HG03575 (cell line): ENCODE measurements at regions not wholly inside any gene's neighbourhood (a gene's known extent, or its start where the extent isn't known, plus 50 kb on each side); places are given as distances from the start of the nearest gene placed in this dataset.

ENCODE experiments used
- ATAC-seq: cut with Tn5 transposase; IDR thresholded peaks from one replicate; pipeline ENCODE4 v1.9.1; 2021; ENCODE audit not compliant: unreplicated experiment, insufficient number of reproducible peaks, low FRiP score; ENCODE audit errors: extremely low read depth

DNA sequence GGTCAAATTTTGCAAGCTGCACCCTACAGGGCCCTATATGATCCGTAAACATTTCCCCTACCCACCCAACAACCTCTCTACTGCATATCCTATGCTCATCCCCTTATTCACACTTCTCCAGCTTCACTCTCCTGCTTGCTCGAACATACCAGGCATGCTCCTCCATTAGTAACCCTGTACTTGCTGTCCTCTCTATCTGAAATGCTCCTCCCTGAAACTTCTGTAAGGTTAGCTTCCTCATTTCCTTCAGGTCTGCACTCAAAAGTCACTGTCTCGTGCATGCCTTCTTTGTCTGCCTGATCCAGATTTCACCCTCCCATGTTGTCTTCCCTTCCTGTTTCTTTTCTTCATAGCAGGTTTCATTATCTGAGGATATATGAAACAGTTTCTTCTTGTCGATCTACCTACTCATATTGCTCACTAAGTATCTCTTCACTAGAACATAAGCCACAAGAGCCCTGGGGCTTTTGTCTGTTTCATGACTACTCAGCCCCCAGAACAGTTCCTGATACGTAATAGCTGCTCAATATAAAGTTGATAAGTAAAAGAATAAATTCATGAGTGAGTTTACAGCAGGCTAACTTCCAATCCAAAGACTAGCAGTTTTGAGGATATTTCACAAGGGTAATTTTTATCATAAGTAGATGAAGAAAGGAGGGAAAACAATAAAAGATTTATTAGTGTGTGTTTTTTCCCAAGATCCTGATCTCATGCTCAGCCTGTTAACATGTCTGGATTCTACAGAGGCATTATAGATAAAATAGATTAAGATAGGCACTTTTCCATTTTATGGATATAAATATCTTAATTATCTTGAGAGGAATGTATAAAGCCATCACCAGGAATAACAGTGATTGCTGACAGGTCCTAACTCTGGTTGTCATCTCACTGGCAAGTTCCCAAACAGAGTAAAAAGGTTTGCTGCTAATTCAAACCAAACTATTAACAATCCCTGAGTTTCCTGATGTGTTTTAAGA is 392.5 kb upstream of the ESRRG start:
- no peak for ATAC-seq

DNA sequence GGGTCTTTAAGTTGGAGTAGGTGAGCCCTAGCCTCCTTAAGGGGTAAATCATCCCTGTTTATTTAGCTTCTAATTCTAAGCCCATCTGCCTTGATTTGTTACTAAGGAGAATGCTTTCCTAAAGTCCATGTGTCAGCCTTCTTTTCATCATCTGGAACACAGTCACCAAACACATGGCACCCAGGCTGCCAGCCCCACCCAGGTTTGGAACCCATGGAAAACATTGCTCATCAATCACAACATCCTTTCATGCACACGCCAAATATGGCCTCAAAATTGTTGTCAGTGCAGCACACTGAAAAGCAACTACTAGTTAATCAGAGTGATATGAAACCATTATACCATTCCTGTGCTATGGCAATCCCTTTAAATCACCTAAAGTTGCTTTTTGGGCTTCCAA is 386.7 kb upstream of the ESRRG start:
- ATAC-seq: no peak

DNA sequence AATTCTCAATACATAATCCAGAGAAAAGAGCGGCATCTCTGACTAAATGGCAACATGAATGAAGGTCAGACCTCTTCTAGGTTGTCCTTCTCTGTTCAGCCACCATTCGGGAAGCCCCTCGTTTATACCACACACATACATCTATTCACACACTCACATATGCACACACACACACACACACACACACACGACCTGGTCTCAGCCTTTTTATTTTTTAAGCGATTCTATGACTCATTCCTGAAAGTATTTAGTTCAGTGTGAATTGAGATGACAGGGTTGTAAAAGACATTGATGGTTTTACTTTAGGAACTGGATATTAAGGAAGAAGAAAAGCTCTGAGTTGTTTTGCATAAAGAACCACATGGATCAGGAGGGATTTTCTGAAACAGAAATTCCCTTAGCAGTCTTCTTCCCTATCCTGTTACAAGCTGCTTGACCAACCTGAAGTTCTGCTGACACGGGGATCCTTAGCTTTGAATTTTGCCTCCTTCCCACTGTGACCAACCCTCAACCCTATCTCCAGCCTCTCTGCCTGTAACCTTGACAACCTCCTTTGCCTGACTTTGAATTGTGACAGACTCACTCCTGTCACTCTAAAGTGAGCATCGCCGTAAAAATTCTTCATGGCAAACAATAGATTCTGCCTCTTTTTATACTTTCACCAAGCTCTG is 383.1 kb upstream of the ESRRG start:
- ATAC-seq: no peak

DNA sequence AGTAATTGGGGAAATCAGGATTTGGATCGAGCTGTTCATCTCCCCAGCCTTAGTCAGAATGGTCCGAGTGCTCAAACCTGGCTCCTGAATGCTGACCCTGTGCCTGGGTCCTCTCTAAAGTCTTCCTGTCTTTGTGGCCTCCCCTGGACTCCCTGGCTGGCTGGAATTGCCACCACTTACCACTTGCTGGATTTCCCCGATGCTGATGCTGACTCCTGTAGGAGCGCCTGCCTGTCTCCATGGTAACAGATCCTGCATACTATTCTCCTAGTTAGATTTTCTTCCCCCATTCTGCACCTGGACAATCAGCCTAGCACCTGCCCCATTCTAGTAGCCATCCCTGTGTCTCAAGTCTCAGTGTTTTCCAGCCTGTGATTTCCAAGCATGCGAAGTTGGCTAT is 382.2 kb upstream of the ESRRG start:
- no peak for ATAC-seq

DNA sequence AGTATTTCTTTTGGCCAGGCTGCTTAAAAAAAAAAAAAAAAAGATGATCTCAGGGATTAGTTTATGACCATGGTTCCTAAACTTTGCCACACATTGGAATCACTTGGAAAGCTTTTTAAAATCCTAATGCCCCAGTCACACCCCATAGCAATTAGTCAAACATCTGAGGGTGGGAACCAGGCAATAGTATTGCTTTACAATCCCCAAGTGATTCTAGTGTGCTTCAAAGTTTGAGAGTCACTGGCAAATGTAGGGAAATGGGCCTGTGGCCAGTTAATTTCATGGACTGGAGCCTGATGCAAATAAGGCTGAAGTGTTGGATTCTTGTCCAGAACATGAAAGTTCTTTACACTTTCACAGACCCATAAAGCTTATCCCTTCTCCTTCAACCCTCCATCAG is 374.6 kb upstream of the ESRRG start:
- no peak for ATAC-seq

DNA sequence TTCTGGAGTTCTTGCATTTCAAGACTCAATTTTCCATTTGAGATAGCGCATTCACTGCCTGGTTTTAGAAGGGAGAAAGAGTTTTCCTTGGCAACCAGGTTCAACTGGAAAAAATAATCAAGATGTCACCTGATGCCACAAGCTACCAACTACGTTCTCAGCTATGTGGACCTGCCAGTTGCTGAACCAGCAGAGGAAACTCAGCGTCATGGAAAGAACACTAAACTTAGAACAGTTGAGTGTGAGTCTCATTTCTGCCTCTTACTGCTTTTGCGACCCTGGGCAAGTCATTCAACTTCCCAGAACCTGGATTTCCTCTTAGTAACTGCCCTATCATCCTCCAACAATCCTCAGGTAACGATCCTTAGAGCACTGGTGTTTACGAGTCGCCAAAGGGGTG is 373.0 kb upstream of the ESRRG start:
- ATAC-seq: no peak

DNA sequence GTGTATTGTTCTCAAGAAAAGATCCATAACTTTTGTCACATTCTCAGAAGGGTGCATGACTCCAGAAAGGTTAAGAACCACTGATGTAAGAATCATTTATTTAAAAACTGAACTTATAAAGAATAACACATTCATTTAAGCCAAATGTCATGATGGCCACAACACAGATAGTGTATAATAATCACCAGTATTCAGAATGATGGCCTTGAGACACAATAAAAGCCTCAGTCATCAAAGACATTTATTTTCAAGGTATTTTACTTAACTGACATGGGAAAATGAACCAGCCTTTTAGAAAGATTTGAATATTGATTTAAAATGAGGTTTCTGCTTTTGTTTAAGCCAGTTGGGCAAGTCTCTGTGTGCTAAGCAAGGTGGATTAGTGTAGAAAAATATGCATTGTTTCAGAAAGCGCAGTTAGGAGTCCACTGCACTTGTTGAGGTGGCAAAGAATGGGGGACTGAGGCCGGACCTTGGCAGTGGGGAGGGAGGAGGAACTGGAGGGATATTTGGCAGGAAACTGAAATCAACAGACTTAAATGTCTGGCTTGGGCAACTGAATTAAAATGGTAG is 371.9 kb upstream of the ESRRG start:
- no peak for ATAC-seq

DNA sequence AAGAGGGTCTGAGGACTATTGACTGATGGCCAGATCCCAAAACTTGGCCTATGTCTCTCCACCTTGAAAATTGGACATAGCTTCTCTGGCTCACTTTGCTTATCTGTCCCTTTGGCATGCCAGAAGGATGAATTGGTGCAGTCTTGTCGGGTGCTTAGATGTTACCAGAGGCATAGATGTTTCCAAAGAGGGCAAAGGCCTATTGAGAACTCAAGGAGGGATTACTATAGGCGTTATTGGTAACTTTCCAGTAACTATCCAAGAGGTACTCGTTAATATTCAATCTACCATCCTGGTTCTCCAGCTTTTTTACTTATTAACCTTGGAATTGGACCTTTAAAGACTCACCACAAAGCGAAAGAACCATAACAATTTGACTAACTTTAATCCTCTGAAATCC is 368.3 kb upstream of the ESRRG start:
- no peak for ATAC-seq

DNA sequence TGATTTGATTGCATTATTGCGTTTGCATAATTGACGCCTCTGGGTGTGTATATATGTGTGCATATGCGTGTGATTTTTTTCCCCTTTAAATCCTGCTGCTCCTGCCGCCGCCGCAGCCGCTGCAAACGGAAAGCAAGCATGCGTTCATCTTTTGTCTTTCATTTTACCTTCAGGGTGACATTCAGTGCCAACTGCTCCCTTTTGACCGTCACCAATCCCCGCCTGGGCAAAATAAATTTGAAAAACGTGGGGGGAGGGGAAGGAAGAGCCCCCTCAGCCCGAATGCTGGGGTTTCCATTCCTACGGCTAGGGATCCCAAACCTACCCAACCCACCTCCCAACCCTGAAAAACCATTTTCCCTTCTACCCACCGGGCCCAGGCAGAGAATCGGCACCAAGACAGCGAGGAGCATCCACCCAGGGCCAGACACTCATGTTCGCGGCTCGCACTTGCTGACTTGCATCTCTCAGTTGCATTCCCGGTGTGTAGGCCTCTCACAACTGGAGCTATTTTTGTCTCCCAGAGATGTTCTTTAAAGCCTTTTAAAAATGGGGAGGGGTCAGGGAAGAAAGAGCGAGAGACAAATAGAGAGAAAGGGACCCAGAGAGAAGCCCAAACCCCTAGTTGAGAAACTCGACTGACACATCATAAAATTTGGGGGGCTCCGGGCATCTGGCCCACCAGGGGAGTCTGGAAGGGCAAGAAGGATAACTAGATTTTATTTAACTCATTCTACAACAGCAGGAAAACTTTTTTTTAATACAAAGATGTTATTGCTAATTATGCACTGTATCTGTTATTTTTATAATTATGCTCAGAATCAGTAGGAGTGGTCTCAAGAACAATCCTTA is 367.1 kb upstream of the ESRRG start:
- no peak for ATAC-seq

DNA sequence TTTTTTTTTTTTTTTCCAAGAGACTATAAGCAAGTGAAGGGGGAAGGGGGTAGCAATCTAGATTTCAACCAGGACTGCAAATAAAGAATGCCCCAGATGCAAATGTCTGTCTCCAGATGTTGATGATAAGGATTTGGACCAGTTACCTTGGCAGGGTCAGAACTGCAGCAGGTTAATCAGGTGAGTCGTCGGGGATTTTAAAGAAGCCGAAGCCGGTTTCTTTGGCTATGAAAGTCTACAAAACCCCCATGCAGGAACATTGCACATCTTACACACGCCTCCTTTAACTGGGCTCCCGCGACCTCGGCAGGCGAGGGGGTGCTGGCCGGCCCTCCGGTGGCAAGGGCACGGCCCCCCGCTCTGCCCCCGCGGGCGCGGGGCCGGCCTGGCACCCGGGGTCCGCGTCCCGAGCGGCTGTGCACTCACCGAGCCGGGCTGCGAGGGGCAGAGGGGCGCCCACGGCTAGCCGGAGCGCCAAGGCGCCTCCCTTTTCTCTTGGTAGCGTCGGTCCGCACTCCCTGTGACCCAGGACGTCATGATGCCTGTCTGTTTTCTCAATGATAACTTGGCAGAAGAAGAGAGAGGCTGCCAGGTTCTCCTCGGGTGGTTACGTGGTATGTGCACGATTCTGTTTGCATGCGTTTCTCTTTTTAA is 366.3 kb upstream of the ESRRG start:
- ATAC-seq: no peak

DNA sequence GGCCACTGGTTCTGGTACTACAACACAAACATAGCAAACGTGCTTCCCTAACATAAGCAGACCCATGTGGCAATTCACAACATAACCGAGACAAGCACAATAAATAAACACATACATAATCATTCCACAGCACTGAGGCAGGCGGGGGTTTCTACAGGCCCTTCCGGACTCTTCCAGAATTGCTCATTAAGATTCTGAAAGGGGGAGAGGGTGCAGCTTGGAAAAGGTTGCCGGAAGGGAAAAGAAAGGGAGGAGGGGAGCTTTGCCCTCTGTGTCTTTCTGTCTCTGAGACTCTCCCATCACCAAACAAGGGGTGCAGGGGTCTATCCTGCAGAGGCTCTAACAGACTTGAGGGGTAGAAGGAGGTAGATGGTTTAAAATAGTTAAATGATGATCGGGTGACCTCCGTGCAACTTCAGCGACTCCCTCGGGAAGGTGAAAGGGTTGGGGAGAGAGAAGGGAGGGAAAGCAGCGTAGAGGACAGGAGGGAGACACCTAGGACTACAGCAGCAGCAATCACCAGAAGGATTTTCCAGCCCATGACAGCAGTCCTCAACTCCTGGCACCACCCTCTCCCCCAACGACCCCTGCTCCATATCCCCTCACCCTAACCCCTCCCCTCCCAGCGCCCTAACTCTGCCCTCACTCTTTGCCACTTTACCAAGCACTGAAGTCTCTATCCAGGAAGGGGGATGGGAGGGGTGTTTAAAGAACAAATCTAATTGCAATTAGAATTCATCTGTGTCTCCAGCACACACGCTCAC is 365.5 kb upstream of the ESRRG start:
- no peak for ATAC-seq

DNA sequence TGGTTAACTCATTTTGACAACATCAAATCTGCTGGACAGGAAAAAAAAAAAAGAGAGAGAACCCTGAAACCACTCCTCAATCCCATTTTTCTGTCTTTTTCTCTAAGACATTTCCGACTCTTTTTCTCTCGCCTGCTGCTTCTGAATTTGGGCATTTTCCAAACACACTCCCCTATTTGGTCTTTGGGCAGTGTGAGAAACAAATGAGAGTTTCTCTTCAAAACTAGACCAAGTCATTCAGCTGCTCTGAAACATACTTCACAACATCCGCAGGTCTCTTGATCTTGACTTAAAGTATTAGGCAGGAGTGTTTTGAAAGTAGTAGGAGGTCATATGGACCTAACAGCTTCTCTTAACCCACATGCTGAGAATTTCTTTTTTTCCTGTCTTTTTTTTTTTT is 364.8 kb upstream of the ESRRG start:
- no peak for ATAC-seq

DNA sequence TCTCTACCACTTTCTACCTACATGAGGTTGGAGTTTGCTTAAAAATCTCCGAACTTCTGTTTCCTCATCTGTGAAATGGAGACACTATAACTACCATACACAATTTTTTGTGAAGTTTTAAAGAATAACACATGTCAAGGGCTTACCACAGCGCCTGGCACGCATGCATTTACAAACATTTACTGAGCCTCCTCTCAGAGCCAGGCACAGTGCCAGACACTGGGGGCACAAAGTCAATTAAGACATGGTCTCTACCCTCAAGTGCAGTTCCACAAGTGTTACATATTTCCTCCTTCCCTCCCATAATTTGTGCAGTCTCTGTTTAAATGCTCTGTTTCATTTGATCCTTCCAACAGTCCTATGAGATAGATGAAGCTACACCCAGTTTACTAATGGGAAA is 356.4 kb upstream of the ESRRG start:
- no peak for ATAC-seq

DNA sequence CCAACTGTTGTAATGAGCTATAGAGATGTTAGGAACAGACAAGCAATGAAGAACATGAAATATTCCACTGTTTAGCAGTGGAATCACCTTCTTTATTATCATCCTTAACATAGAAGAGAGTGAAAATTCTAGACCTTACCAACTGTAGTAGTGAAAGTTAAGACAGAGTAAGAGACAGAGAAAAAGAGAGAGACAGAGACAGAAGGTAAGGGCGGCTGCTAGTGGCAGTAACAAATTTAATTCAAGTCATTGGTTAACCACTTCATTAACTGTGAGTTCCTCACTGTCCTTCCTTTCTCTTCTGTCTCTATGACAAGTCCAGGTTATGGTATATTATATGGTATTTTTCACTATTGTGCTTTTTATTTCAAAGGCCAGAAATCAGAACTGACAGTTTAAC is 355.7 kb upstream of the ESRRG start:
- ATAC-seq: no peak

DNA sequence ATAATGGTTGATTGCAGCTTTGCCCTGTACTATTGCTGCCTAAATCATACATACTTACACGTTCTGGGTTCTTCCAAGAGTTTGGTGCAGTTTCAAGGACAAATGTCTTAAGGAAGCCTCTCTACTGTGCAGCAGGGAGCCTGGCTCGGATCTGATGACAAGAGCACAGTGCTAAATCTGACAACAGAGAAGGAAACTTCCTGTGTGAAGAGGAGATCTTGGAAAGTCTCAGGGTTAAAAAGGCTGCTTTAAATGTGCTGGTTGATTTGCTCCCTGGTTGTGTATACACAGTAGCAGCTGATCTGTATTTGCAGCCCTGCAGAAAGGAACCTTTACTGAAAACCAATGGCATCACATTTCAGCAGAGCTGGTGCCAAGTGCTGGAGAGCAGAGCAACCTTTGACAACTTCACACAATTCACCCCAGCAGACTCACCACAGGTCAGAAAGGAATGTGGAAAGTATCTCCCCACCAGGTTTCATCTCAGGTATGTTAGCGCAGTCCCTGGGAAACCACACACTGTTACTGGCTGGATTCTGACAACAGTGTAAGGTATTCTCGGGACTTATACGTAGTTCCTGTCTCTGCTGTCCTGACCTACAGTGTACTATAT is 355.0 kb upstream of the ESRRG start:
- no peak for ATAC-seq

DNA sequence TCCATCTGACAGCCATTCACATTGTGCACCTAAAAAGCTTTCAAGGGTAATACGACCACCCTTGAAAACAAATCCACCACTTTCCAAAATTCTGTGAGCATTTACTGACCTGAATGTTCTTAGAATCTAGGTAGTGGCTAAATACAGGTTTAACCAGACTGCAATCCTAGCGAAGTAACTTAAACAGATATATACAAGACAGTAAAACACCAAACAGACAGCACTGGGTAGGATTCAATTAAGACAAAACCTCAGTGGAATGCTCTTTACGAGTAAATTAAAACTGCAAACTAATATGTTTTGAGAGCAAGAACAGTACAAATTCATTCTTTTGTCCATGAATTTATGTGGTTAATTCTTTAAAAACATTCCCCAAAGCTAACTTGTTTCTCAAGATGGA is 354.2 kb upstream of the ESRRG start:
- no peak for ATAC-seq

DNA sequence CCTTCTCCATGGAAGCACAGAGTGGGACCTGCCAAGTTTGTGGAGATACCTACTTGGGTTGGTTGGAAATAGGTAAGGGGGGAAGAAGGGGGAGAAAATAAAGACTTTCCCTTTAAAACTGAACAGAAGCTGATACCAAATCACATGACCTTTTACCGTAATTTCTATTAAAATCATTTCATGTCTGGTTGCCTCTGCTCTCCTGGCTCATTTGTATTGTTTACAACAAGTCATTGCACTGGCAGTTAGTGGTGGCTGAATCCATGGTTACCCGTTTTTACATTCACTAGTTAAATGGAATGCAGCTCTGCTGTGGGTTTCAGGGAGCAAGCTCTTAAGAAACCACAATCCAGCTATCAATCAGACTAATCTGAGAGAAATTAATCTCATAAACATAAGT is 353.7 kb upstream of the ESRRG start:
- ATAC-seq: no peak

DNA sequence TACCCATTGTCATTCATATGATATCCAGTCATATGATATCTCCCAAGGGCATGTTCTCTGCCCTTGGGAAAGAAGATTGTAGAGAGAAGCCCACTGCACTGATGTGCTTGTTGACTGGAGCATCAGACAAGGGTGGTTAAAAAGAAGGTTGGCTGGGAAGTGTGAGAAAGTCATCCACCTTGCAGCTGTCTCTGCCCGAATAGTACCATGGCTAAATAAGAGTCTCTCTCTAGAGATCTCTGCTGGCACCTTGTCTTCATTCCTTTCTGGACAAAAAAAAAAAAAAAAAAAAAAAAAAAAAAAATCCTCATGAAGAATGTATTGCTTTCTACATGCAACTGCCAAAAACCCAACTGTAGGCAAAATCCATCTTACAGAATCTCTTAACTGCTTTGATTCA is 349.7 kb upstream of the ESRRG start:
- no peak for ATAC-seq
